Mucosa of rectum (tissue), 2 donors: ENCODE measurements at regions not wholly inside any gene's neighbourhood (a gene's known extent, or its start where the extent isn't known, plus 50 kb on each side); places are given as distances from the start of the nearest gene placed in this dataset.
"Not testable (repeated sequence)": the region's sequence is repeated elsewhere in the genome, so short reads cannot be mapped to it uniquely, and the experiment has no call there.

ENCODE experiments used
- H3K27ac ChIP-seq, 2 donors: one replicate each; pipeline ENCODE4 v1.7.0; 2013; ENCODE audit warnings: inconsistent platforms in 2 of 2, low read depth in 2 of 2, low read length in 2 of 2
- H3K27me3 ChIP-seq, 2 donors: one replicate each; pipeline ENCODE4 v1.7.0; 2013; ENCODE audit warnings: low read length in 2 of 2; ENCODE audit not compliant: control insufficient read depth in 2 of 2, insufficient read depth in 2 of 2
- H3K36me3 ChIP-seq, 2 donors: one replicate each; pipeline ENCODE4 v1.7.0; 2013; ENCODE audit warnings: low read length in 2 of 2; ENCODE audit not compliant: control insufficient read depth in 2 of 2, insufficient read depth in 2 of 2
- H3K4me1 ChIP-seq, 2 donors: one replicate each; pipeline ENCODE4 v1.7.0; 2013; ENCODE audit warnings: low read length in 2 of 2, mild to moderate bottlenecking in 1 of 2; ENCODE audit not compliant: control insufficient read depth in 2 of 2, insufficient read depth in 2 of 2
- H3K4me3 ChIP-seq, 2 donors: one replicate each; pipeline ENCODE4 v1.7.0; 2013; ENCODE audit warnings: low read length in 2 of 2
- H3K9ac ChIP-seq, 2 donors: one replicate each; pipeline ENCODE4 v1.7.0; 2013; ENCODE audit warnings: low read length in 2 of 2, low read depth in 1 of 2, mild to moderate bottlenecking in 1 of 2
- H3K9me3 ChIP-seq, 2 donors: one replicate each; pipeline ENCODE4 v1.7.0; 2013; ENCODE audit warnings: low read length in 2 of 2; ENCODE audit not compliant: control insufficient read depth in 2 of 2
- donor health status: healthy.
- donor health status: Normal muscosa, but diverticular disease.

- H3K9me3 ChIP-seq: no peaks in the 10 kb centered on the region
- no peaks in the 10 kb centered on the region for H3K36me3 ChIP-seq
- H3K27ac ChIP-seq: no peak overlapping the region
- no peak overlapping the region for H3K4me3 ChIP-seq
- H3K9ac ChIP-seq: no peak overlapping the region
- H3K4me1 ChIP-seq: peaks cover 2 to 3% of the 10 kb centered on the region in 2 donors
- no peaks in the 10 kb centered on the region for H3K27me3 ChIP-seq
Measured at GRCh38 chr5:68053202-68053601, 162.4 kb upstream of the PIK3R1 start.

GRCh38 chr5:68049053-68049713, 166.4 kb upstream of the PIK3R1 start:
- no peaks in the 10 kb centered on the region for H3K27me3 ChIP-seq
- no peaks in the 10 kb centered on the region for H3K9me3 ChIP-seq
- H3K4me1 ChIP-seq: peaks cover 2 to 3% of the 10 kb centered on the region in 2 donors
- no peak overlapping the region for H3K27ac ChIP-seq
- H3K9ac ChIP-seq: no peak overlapping the region
- H3K36me3 ChIP-seq: no peaks in the 10 kb centered on the region
- H3K4me3 ChIP-seq: no peak overlapping the region

GRCh38 chr5:68048516-68048915, 167.0 kb upstream of the PIK3R1 start:
- H3K4me1 ChIP-seq: peaks cover 2 to 3% of the 10 kb centered on the region in 2 donors
- no peaks in the 10 kb centered on the region for H3K27me3 ChIP-seq
- no peaks in the 10 kb centered on the region for H3K9me3 ChIP-seq
- no peak overlapping the region for H3K27ac ChIP-seq
- no peak overlapping the region for H3K9ac ChIP-seq
- H3K4me3 ChIP-seq: no peak overlapping the region
- no peaks in the 10 kb centered on the region for H3K36me3 ChIP-seq

GRCh38 chr5:68048054-68048453, 167.5 kb upstream of the PIK3R1 start:
- not testable (repeated sequence) for H3K27ac ChIP-seq, H3K4me3 ChIP-seq, H3K4me1 ChIP-seq, H3K27me3 ChIP-seq, H3K9me3 ChIP-seq, H3K9ac ChIP-seq, H3K36me3 ChIP-seq

- H3K27ac ChIP-seq: no peak overlapping the region
- no peaks in the 10 kb centered on the region for H3K36me3 ChIP-seq
- H3K4me3 ChIP-seq: no peak overlapping the region
- H3K4me1 ChIP-seq: peaks cover 2 to 3% of the 10 kb centered on the region in 2 donors
- no peak overlapping the region for H3K9ac ChIP-seq
- H3K9me3 ChIP-seq: no peaks in the 10 kb centered on the region
- H3K27me3 ChIP-seq: no peaks in the 10 kb centered on the region
Measured at GRCh38 chr5:68047035-68047434, 168.5 kb upstream of the PIK3R1 start.

GRCh38 chr5:68046445-68046844, 169.1 kb upstream of the PIK3R1 start:
- peaks cover 2 to 3% of the 10 kb centered on the region in 2 donors for H3K4me1 ChIP-seq
- no peak overlapping the region for H3K27ac ChIP-seq
- no peaks in the 10 kb centered on the region for H3K27me3 ChIP-seq
- H3K4me3 ChIP-seq: no peak overlapping the region
- H3K36me3 ChIP-seq: no peaks in the 10 kb centered on the region
- no peaks in the 10 kb centered on the region for H3K9me3 ChIP-seq
- H3K9ac ChIP-seq: no peak overlapping the region

GRCh38 chr5:68041293-68041692, 174.3 kb upstream of the PIK3R1 start:
- Histone ChIP-seq H3K9me3 (no peaks in the 10 kb centered on the region), H3K4me1 (no peaks in the 10 kb centered on the region), H3K4me3 (no peak overlapping the region), H3K9ac (no peak overlapping the region), H3K36me3 (no peaks in the 10 kb centered on the region), H3K27me3 (no peaks in the 10 kb centered on the region), H3K27ac (no peak overlapping the region)

- Histone ChIP-seq H3K9ac (no peak overlapping the region), H3K36me3 (no peaks in the 10 kb centered on the region), H3K4me1 (peaks cover 4 to 7% of the 10 kb centered on the region in 2 donors), H3K4me3 (no peak overlapping the region), H3K27me3 (no peaks in the 10 kb centered on the region), H3K9me3 (no peaks in the 10 kb centered on the region), H3K27ac (no peak overlapping the region)
Measured at GRCh38 chr5:68037546-68037945, 178.0 kb upstream of the PIK3R1 start.

GRCh38 chr5:68033961-68034571, 181.5 kb upstream of the PIK3R1 start:
- Histone ChIP-seq H3K4me1 (peaks cover 4 to 7% of the 10 kb centered on the region in 2 donors), H3K27me3 (no peaks in the 10 kb centered on the region), H3K9me3 (no peaks in the 10 kb centered on the region), H3K36me3 (no peaks in the 10 kb centered on the region), H3K9ac (no peak overlapping the region), H3K4me3 (no peak overlapping the region), H3K27ac (no peak overlapping the region)

GRCh38 chr5:68033029-68033428, 182.5 kb upstream of the PIK3R1 start:
- peaks cover 7 to 12% of the 10 kb centered on the region in 2 donors for H3K4me1 ChIP-seq
- H3K27ac ChIP-seq: no peak overlapping the region
- H3K27me3 ChIP-seq: no peaks in the 10 kb centered on the region
- H3K36me3 ChIP-seq: no peaks in the 10 kb centered on the region
- no peak overlapping the region for H3K9ac ChIP-seq
- H3K4me3 ChIP-seq: no peak overlapping the region
- H3K9me3 ChIP-seq: no peaks in the 10 kb centered on the region
